ENCODE measurements at regions not wholly inside any gene's neighbourhood (a gene's known extent, or its start where the extent isn't known, plus 50 kb on each side); places are given as distances from the start of the nearest gene placed in this dataset.

DNA sequence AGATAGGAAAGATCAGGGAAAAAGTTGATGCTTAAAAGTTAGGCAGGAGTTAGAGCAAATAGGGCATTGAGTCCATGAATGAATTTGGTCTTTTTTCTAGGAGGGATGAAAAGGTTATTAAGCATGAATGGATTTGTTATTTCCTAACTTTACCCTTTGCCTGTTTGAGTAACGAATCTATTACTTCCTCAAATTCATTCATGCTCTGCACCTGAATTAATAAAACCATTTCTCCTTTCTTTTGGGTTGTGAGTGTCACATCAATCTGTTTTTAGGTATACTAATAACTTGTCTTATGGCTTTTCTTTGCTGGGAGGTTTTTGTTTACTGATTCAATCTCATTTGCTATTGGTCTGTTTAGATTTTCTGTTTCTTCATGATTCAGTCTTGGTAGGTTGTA, 1217.7 kb upstream of the CELF2 start:
- DNase-seq (ENCODE audit: low read depth) = no peak
- no peak overlapping the region for H3K4me3 ChIP-seq (ENCODE audit: low read depth, low read length)
- TF ChIP-seq, protein P1, sequence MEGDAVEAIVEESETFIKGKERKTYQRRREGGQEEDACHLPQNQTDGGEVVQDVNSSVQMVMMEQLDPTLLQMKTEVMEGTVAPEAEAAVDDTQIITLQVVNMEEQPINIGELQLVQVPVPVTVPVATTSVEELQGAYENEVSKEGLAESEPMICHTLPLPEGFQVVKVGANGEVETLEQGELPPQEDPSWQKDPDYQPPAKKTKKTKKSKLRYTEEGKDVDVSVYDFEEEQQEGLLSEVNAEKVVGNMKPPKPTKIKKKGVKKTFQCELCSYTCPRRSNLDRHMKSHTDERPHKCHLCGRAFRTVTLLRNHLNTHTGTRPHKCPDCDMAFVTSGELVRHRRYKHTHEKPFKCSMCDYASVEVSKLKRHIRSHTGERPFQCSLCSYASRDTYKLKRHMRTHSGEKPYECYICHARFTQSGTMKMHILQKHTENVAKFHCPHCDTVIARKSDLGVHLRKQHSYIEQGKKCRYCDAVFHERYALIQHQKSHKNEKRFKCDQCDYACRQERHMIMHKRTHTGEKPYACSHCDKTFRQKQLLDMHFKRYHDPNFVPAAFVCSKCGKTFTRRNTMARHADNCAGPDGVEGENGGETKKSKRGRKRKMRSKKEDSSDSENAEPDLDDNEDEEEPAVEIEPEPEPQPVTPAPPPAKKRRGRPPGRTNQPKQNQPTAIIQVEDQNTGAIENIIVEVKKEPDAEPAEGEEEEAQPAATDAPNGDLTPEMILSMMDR (conservative IDR thresholded peaks at IDR 0.05; ENCODE audit: low read depth, low read length) = no peak

DNA sequence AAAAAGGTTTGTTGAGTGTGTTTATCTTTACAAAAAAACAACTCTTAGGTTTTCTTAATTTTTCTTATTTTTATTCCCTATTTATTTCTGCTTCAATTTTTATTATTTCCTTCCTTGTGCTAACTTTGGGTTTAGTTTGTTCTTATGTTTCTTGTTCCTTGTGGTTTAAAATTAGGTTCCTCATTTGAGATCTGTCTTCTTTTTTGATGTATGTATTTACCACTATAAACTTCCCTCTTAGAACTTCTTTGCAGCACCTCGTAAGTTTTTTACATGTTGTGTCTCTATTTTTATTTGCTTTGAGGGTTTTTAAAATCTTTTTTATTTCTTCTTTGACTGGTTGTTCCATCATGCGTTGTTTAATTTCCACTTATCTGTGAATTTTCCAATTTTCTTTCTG, 1217.1 kb upstream of the CELF2 start:
- TF ChIP-seq, protein P1 (conservative IDR thresholded peaks at IDR 0.05; ENCODE audit: low read depth, low read length) = no peak
- no peak for DNase-seq (ENCODE audit: low read depth)
- no peak overlapping the region for H3K4me3 ChIP-seq (ENCODE audit: low read depth, low read length)

DNA sequence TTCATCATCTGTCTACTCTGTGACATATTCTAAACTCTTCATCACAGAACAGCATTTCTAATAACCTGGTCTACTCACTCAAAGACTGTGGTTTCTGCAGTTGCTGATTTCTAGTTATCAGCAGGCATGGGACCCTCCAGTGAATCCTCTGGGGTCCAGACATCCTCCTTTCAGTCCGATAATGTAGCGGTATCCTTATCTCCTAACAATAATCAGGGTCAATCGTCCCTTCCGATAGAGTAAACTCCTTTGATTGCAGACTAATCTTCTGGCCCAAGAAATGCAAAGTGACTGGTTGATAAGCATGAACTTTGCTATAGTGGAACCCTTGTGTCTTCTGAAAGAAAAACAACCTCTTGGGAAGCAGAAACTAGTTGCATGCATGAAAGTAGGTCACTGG, 1209.8 kb upstream of the CELF2 start:
- TF ChIP-seq, protein P1 (conservative IDR thresholded peaks at IDR 0.05; ENCODE audit: low read depth, low read length) = no peak
- no peak for DNase-seq (ENCODE audit: low read depth)
- H3K4me3 ChIP-seq (ENCODE audit: low read depth, low read length) = no peak overlapping the region

DNA sequence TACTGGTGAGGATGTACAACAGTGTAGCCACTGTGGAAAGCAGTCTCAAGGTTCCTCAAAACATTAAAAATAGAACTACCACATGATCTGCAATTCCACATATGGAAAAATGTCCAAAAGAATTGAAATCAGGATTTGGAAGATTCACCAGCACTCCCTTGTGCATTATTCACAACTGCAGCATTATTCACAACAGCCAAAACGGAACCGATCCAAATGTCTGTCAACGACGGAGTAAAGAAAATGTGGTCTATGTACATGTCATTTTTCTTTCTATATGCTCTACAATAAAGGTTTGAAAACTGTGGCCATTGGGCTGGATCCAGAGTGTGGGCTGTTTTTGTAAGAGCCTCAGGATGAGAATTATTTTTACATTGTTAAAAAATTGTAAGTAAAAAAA, 1206.1 kb upstream of the CELF2 start:
- TF ChIP-seq, protein P1 (conservative IDR thresholded peaks at IDR 0.05; ENCODE audit: low read depth, low read length) = no peak
- no peak overlapping the region for H3K4me3 ChIP-seq (ENCODE audit: low read depth, low read length)
- no peak for DNase-seq (ENCODE audit: low read depth)

DNA sequence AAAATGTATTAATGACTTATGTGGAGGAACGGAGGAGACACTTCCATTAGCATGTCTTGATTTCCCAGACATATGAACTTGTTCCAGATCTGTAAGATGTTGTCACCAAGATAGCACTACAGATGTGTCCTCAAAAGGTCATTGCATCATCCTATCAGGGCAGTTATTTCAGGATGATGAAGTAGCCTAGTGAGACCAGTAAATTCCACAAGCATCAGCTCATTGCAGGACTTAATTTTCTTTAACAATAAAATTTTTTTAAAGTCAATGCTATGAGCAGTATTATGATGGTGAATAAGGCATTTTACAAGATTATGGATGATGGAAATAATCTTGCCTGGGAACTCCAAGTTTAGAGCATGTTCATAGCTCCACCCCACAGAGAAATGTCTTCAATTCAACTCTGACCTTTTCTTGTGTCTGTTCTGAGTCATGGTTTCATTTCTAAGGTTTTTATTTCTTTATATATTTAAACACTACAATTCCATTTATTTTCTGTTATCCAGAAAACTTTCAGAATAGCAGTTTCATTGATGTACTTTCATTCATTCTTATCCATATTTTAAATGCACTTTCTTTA, 1203.3 kb upstream of the CELF2 start:
- DNase-seq (ENCODE audit: low read depth) = peak; percentile 65
- H3K4me3 ChIP-seq (ENCODE audit: low read depth, low read length) = no peak overlapping the region
- TF ChIP-seq, protein P1 (conservative IDR thresholded peaks at IDR 0.05; ENCODE audit: low read depth, low read length) = no peak

DNA sequence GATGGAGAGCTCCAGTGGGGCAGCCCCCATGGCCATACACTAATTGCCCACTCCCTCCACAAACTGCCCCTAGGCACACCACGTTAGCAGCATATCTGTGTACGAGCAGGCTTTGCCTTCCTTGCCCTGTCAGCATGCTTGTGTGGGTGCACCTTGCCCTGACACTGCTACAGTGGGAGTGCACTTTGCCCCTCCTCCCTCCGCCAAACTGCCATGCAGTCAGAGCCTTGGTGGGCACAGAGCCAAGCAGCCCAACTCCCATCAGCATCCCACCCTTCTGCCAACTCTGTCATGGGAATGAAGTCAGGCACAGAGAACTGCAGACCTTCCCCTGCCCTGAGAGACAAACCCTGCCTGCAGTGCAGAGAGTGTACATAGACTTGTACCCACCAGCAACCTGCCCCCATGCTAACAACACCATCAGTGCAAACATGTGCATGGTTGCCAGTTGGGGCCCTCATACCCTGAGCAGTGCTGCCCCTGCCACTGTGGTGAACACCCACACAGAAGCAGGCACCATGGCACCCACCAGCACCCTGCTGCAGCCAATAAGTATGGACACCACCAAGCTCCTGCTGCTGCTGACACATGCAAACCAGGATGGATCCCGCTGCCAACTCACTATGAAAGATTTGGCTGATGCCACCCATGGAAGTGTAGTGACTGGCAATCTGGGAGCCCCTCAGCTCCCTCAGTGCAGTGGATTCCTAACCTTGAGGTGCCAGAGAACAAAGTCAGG, 1197.7 kb upstream of the CELF2 start:
- TF ChIP-seq, protein P1 (conservative IDR thresholded peaks at IDR 0.05; ENCODE audit: low read depth, low read length) = no peak
- DNase-seq (ENCODE audit: low read depth) = no peak
- no peak overlapping the region for H3K4me3 ChIP-seq (ENCODE audit: low read depth, low read length)

All from choroid plexus epithelial cell (primary cell).